HG02884 (cell line): ENCODE measurements at regions not wholly inside any gene's neighbourhood (a gene's known extent, or its start where the extent isn't known, plus 50 kb on each side); places are given as distances from the start of the nearest gene placed in this dataset.

ENCODE experiments used
- ATAC-seq: cut with Tn5 transposase; IDR thresholded peaks from one replicate; pipeline ENCODE4 v1.9.1; 2021; ENCODE audit warnings: mild to moderate bottlenecking, moderate library complexity; ENCODE audit not compliant: unreplicated experiment

DNA sequence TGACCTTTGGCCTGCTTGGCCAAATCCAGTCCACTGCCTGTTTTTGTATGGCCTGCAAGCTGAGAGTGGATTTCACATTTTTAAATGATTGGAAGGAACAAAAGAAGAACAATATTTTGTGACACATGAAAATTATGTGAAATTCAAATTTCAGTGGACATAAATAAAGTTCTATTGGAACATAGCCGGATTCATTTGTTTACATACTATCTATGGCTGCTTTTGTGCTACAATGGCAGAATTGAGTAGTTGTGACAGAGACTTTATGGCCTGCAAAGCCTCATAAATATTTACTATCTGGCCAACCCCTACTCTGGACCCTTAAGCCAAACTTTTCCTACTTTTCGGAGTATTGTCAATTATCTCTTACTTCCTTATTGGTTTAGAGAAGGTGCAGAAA, 66.6 kb upstream of the IPO9 start:
- no peak for ATAC-seq

DNA sequence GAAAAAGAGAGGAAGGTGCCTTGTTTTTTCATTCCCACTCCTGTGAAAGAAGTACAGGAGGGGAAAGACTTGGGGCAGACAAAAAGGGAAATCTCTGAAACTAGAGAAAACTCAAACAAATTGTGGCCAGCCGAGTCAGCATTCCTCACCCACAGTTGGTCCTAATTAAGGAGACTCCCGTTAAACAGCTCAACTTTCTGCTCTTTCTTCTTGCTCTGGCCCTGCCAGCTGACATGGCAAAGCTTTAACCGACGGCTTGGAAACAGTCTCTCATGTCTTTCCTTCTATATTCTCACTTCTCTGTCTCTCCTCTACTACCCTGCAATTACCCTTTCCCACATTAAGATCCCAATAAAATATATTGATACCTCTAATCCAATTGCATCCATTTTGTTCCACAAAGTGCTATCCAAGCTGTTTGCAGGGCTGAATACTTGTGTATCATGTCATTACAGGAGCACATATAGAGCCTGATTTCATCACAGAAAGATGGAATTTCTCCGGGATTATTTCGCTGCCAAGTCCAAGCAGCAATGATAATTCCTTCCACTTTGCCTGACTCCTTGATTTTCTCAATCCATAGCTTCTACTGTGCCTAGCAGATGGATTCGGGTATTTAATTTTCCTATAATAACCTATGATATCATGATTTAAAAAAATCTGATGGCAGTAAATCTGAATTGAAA, 65.4 kb upstream of the IPO9 start:
- ATAC-seq: no peak

GRCh38 chr1:201764166-201764565, 64.8 kb upstream of the IPO9 start:
- no peak for ATAC-seq

DNA sequence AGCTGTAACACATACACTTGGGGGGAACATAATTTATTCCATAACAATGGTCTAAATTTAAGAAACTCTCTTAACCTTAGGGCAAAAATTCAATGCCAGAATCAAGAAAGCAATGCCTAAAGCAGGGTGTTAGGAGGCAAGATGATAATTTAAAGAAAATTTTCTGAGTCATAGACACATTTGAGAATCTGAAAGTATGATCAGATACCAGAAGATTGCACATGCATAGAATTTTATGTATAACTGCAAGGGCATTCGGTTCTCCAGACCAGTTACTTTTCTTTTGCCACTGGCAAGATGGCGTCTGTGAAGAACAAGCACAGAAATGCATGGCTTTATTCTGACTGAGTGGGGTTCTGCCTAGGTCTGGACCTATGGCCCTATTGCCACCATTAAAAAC, 64.4 kb upstream of the IPO9 start:
- ATAC-seq: no peak

DNA sequence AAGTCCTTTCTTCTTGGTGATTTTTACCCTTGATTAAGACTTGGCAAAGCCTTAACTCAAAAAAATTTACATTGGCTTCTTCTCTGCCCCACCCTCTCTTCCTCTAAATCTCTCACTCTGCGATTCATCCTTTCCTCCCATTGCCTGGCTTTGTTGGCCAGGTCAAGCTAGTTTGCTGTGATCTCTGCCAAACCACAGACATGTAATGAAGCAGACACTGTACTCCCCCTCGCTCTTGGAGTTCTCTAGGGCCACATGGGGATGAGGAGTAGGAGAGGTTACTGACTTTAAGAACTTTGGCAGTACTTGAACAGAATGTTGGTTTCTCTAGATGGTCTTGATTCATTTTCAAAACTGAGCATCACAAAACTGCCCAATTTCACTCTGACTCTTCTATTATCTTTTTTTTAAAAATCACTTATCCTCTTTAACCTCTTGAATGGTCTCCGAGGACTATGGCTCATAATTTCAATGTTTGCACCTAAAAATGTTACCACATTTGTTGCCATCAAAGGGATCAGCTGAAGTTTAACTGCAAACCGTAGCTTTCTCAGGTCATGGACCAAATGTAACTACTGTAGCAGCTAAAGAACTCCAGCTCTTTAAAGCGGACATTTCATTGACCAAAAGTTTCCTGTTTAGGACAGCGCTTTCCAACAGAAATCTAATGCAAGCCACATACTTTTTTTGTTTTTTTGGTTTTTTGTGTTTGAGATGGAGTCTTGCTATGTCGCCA, 62.7 kb upstream of the IPO9 start:
- ATAC-seq: no peak

DNA sequence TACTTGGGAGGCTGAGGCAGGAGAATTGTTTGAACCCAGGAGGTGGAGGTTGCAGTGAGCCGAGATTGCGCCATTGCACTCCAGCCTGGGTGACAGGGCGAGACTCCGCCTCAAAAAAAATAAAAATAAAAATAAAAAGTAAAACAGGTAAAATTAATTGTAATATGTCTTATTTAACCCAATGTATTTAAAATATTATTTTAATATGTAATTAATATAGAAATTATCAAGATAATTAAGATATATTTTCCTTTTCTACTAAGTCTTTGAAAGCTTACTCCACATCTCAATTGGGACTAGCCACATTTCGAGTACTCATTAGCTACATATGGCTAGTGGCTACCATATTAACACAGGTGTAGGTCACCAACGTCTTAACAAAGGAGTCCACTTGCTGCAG, 61.6 kb upstream of the IPO9 start:
- ATAC-seq: no peak

DNA sequence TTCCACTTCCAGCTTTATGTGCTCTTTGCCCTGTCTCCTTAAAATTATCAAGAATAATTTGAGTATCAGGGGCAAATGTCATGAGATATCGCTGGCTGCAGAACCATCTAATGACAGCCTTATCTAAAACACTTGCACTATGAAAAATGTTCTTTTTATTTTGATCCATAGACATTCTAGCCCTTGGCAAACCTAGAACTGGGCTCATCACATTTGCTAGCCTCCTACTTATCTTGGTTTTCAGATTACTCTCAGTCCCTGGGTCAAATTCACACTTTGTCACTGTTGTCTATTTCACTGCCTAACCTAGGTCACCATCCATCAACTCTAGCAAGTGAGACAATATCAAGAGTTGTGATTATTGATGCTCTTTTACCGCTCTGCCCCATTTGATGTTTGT, 59.9 kb upstream of the IPO9 start:
- ATAC-seq: no peak

- no peak for ATAC-seq
These were observed 59.0 kb upstream of the IPO9 start for GRCh38 chr1:201769966-201770365.

GRCh38 chr1:201771466-201771865, 57.5 kb upstream of the IPO9 start:
- no peak for ATAC-seq

DNA sequence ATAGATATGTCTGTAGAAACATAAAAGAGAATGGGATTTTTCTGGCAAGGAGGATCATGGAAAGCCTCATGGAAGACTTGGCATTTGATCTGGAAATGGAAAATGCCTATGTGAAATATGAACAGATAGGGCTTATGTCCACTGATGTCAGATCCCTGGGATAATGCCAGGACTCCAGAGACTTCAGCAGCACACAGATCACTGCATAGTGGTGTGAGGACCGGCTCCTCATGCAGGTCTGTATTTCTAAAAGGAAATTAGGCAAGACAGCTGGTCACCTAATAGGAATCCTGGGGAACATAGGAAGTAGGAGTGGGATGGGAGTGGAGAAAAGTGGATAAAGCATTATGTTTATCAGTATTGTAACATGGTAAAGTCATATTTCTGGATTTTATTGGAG, 56.8 kb upstream of the IPO9 start:
- no peak for ATAC-seq

DNA sequence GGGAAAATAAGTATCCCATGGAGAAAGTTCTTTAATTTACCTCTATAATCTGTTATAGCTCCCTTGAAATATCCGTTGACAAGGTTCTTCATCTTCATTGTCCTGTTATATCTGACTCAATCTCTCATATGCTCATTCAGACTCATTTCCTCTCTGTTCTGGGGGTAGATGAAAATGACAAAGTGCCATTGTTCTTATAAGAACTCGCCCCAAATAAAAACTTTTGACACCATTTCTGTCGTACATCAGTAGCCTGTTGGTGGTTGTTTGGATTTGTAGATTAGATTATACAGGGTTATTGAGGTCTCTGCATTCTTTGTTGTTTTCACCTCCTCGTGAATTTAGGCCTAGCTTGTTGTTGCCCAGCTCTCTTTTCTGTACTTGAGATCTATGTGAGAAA, 55.2 kb upstream of the IPO9 start:
- no peak for ATAC-seq

DNA sequence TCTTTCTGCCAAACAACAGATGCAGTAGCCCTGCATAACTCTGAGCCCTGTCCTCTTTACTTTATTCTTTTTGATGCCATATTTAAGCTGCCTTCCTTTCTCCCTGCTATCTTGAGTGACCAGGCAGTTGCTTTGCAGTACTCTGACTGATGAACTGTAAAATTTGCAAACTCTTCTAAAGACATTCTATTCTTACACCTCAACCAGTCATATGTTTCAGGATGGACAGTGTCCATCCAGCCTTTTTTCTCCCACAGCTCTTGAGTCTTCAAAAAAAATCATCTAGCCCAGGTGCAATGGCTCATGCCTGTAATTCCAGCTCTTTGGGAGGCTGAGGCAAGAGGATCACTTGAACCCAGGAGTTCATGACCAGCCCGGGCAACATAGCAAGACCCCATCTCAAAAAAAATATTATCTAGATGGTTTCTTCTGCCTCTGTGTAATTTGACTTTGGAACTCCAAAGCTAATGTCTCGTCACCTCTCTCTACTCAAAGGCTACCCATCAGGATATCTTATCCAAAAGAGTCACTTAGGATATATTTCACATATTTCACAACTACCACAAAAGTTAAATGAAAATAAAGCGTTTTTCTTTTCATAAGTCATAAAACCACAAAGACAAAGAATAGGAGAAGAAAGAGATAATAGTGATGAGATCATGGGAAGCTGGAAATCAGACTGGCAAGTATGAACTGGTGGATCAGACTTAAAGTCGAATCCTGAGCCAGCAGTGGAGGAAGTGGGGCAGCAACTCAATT, 54.6 kb upstream of the IPO9 start:
- ATAC-seq: no peak

DNA sequence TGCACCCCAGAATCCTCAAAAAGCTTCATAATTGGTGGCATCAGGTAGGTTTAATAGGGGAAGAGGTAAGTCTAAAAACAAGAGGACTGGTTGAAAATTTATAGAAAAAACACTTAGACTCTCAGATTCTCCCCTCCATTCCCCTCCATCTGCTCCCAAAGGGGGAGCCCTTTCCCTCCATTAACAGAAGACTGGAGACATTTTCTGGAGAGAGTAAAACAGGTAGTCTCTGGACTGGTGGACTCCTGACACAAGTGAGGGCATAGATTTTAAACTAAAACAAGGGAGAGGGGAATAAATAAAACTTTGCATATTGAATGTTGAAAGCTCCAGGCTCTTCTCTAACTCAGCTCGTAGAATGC, 54.0 kb upstream of the IPO9 start:
- ATAC-seq: no peak

- ATAC-seq: no peak
These were observed 53.6 kb upstream of the IPO9 start for GRCh38 chr1:201775380-201775779.

- no peak for ATAC-seq
These were observed 50.5 kb upstream of the IPO9 start for GRCh38 chr1:201778279-201779065.
